GM21737 (cell line): ENCODE measurements at regions not wholly inside any gene's neighbourhood (a gene's known extent, or its start where the extent isn't known, plus 50 kb on each side); places are given as distances from the start of the nearest gene placed in this dataset.
"Not testable (repeated sequence)": the region's sequence is repeated elsewhere in the genome, so short reads cannot be mapped to it uniquely, and the experiment has no call there.

Experiments used
- ATAC-seq: cut with Tn5 transposase; IDR thresholded peaks from one replicate; pipeline ENCODE4 v1.9.1; 2021; ENCODE audit warnings: mild to moderate bottlenecking, moderate library complexity; ENCODE audit not compliant: unreplicated experiment

DNA sequence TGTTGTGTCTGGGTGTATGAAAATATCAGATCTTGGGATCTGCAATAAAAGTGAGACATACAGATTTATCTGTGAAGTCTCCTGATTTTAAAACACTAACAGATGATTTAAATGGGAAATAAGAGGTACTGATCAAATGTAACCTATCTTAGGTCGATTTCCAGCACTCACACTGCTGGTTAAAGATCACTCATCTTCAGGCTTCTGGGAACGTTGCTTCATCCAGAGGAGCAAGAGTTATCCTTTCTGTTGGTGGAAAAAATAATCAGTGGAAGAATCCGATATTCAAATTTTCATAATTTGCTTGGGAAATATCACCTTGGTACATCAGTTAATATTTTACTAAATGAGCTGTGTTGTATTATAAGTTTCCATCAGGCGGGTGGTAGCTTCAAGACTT, 876.8 kb upstream of the WWC1 start:
- no peak for ATAC-seq

DNA sequence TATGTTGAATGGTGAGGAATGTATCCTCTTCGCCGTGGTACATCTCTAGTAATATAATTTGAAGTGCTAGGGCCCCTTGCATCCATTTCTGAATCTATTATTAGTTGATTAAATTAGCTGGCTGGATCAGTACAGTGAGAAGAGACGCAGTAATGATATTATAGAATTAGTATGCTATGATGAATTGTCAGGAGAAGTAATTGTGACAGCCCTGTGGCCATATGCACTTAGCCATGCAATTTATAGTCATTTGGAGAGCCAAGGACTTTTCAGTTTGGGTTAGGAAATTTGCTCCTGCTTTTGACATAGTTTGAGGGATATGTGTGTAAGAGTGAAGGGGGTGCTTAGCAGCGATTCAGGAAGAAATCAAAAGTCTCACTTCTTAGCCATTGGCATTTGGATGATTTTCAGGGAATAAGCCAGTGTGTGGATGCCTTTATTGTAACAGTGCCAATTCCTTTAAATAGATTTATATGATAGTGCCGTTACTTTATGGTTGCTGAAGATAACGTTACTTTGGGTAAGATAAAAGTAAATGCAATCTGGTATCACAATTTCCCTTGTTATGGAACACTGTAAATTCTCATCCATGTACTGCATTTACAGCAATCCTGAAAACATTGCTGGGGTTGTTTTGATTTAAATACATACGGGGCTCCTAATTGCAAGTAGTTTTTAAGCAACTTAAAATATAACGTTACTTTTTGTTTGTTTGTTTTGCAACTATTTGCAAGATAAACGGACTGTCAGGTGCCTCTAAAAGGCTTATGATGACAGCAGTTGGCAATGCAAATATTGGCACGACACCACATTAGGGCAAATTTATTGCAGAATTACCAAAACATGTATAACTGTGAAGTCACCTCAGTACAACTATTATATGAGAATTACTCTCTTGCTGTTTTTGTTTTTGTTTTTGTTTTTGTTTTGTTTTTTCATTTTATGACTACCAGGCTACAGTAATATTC, 875.4 kb upstream of the WWC1 start:
- no peak for ATAC-seq

DNA sequence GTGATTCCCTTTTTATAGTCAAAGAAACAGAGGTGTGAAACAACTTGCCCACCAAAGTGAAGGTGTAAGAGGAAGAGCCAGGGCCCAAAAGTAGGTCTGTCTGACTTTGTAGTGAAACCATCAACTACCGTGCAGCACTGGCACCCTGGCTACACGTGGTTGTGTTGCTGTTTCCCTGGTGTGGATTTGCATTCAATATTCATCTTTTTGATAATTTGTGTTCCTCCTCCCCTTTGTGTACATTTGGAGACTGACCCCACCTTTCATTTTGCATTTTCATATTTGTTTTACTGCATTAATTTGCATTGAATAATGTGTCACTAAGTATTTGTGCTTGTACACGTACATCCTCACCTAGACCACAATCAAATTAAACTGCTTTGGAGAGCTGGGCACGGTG, 873.8 kb upstream of the WWC1 start:
- ATAC-seq, result no peak

- ATAC-seq, result no peak
Measured at GRCh38 chr5:167425161-167425560, 866.3 kb upstream of the WWC1 start.

- ATAC-seq, result no peak
Measured at GRCh38 chr5:167426501-167426900, 864.9 kb upstream of the WWC1 start.

- not testable (repeated sequence) for ATAC-seq
Measured at GRCh38 chr5:167427641-167428040, 863.8 kb upstream of the WWC1 start.

- ATAC-seq, result no peak
Measured at GRCh38 chr5:167440846-167441245, 850.6 kb upstream of the WWC1 start.

GRCh38 chr5:167442922-167443321, 848.5 kb upstream of the WWC1 start:
- no peak for ATAC-seq

DNA sequence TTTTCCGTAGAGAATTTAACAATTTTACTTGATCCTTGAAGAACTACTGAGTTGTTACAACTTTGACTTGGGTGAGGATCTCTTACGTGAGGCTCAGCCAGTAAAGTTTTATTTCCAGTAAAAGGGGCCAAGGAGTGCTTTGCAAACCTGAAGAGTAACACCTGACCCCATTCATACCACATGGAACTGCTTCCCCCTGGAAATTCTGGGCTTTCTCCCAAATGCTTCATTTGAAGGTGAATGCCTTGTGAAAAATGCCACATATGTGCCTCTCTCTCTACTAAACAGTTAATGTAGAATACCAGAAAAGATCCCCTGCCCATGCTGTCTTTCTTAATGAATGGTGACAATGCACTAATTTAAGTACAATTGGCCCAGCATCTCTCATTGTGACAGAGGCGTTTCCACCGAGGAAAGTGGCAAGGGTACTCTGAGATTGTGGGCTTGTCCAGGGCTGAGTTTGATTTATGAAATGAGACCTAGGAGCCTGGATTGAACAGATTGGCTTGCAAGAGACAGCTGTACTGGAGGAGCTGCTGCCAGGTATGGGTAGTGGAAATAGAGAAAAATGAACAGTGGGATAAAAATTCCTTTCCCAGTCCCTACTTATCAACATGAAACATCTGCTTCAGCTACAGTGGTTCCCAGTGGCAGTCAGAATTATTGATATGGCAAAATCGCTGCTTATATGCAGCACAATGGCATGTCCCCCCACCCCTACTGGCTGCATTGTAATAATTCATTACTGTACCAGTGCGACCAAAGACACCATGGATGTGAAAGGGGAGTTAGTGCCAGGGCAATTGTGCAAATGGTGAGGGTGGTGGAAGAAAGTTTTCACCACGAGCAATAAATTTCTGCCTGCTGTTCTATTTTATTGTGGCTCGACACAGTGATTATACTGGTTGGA, 843.7 kb upstream of the WWC1 start:
- ATAC-seq, result no peak

- ATAC-seq, result no peak
Measured at GRCh38 chr5:167448376-167448775, 843.1 kb upstream of the WWC1 start.

- no peak for ATAC-seq
Measured at GRCh38 chr5:167451076-167451475, 840.4 kb upstream of the WWC1 start.

DNA sequence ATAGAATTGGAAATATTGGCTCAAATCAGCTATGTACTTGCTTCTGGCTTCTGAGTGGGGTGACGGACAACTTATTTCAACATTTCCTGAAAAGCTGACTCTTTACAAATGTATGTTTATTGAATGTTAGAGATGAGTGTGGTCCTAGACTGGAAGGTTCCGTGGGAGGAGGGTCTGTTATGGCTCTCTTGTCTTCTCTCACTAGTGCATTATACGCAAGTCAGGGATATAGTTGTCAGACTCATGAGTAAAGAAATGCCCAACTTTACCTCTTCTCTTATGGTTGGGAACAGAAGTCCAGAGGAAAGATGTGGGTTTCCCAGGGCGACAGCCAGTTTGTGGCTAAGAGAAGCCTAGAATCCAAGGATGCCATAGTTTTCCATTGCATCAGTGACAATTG, 839.3 kb upstream of the WWC1 start:
- no peak for ATAC-seq

GRCh38 chr5:167453246-167454030, 838.0 kb upstream of the WWC1 start:
- no peak for ATAC-seq

DNA sequence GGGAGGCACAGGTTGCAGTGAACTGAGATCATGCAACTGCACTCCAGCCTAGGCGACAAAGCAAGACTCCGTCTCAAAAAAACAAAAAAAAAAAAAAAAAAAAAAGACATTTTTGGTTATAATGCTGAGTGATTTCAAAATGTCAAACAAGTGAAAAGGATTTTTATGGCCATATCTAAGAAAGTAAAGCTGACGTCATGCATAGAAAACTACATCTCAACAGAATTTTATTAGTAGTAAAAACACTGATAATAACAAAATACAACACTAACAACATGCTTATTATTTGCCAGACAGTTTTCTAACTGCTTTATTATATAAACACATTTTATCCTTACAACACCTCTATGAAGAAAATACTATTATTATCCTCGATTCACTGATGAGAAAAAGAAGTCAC, 833.0 kb upstream of the WWC1 start:
- ATAC-seq, result no peak

- no peak for ATAC-seq
Measured at GRCh38 chr5:167460449-167461020, 830.9 kb upstream of the WWC1 start.

DNA sequence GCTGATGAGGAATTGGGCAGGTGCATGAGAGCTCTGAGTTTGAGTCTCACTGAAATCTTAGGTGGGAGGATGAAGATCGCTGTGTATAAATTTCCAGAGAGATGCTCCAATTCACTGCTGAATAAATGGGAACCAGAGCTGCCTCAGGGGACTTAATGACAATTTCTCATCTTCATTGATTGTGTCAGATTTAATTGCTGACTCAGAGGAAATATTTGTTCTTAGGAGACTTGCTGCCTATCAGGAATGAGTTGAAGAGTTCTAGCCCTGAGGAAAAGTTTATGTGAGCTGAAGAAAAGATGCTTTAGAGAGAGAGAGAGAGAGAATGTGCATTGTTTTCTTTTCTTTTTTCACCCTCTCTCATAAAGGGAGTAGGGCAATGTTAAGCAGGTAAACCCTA, 827.5 kb upstream of the WWC1 start:
- no peak for ATAC-seq

DNA sequence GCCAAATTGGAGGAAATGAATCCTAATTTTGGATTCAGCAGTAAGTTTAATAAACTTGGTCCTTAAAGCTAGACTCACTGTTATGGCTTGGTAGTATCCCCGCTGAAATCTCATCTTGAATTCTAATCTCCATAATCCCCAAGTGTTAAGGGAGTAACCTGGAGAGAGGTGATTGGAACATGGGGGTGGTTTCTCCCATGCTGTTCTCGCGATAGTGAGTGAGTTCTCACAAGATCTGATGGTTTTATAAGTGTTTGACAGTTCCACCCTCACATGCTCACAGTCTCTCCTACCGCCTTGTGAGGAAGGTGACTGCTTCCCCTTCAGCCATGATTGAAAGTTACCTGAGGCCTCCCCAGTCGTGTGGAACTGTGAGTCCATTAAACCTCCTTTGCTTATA, 824.5 kb upstream of the WWC1 start:
- ATAC-seq, result no peak

DNA sequence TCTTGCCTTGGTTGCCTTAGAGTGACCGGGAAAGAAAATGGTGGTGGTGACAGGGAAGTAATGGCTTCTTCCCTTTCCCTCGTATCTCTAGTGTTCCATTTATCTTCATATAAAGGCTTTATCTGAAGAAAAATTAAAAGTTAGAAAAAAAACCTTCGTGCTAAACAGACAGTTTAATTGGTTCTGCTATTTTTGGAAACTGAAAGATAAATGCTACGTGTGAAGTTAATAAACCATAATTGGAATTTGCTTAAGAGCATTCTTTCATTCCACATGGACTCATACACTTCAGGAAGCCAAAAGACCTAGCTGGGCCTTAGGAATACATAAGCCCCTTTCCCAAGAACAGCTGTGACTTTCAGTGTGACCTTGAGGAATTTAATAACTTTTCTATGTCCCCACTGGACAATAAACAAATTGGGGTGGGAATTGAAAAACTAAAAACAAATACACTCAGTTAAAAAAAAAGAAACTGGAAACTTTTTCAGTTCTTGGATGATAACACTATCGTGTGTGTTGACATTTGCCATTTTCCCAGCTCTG, 818.8 kb upstream of the WWC1 start:
- no peak for ATAC-seq

GRCh38 chr5:167478188-167478587, 813.3 kb upstream of the WWC1 start:
- no peak for ATAC-seq

GRCh38 chr5:167479779-167480178, 811.7 kb upstream of the WWC1 start:
- no peak for ATAC-seq
